Trophoblast cell (in vitro differentiated cells and primary cell): ENCODE measurements at regions not wholly inside any gene's neighbourhood (a gene's known extent, or its start where the extent isn't known, plus 50 kb on each side); places are given as distances from the start of the nearest gene placed in this dataset.

ENCODE experiments used
- DNase-seq, 2 donors: peaks; one replicate each; pipeline ENCODE4 v3.0.0-alpha.2; 2016
- H2AFZ ChIP-seq: 2 replicates; pipeline ENCODE4 v1.6.1; 2013; ENCODE audit warnings: low read length, moderate library complexity, mild to moderate bottlenecking; ENCODE audit not compliant: insufficient read depth, poor library complexity
- H2AK5ac ChIP-seq: 2 replicates; pipeline ENCODE4 v1.6.1; 2013; ENCODE audit warnings: mild to moderate bottlenecking, low read length
- H2BK120ac ChIP-seq: 2 replicates; pipeline ENCODE4 v1.6.1; 2013; ENCODE audit warnings: low read length, mild to moderate bottlenecking, moderate library complexity; ENCODE audit not compliant: insufficient read depth, poor library complexity
- H2BK12ac ChIP-seq: 2 replicates; pipeline ENCODE4 v1.6.1; 2013; ENCODE audit warnings: mild to moderate bottlenecking, low read length, moderate library complexity
- H2BK5ac ChIP-seq: 2 replicates; pipeline ENCODE4 v1.6.1; 2013; ENCODE audit warnings: low read length, low read depth, moderate library complexity, mild to moderate bottlenecking; ENCODE audit not compliant: poor library complexity
- H3K14ac ChIP-seq: 2 replicates; pipeline ENCODE4 v1.6.1; 2013; ENCODE audit warnings: mild to moderate bottlenecking, low read length
- H3K18ac ChIP-seq: 2 replicates; pipeline ENCODE4 v1.6.1; 2013; ENCODE audit warnings: mild to moderate bottlenecking, low read length
- H3K23ac ChIP-seq: 2 replicates; pipeline ENCODE4 v1.6.1; 2013; ENCODE audit warnings: low read length
- H3K27ac ChIP-seq: 2 replicates; pipeline ENCODE4 v1.5.1; 2013; ENCODE audit warnings: low read depth, mild to moderate bottlenecking, inconsistent platforms, low read length, moderate library complexity
- H3K27me3 ChIP-seq: 2 replicates; pipeline ENCODE4 v1.6.1; 2013; ENCODE audit warnings: inconsistent platforms, mild to moderate bottlenecking, low read length, moderate library complexity; ENCODE audit not compliant: insufficient read depth
- H3K36me3 ChIP-seq, 2 experiments: 1 replicate in 1 of 2; 2 replicates in 1 of 2; pipeline ENCODE4 v1.6.1; 2013; ENCODE audit warnings: low read length in 2 of 2, mild to moderate bottlenecking in 2 of 2, moderate library complexity in 1 of 2; ENCODE audit not compliant: insufficient read depth in 2 of 2, control insufficient read depth in 1 of 2
- H3K4ac ChIP-seq: 2 replicates; pipeline ENCODE4 v1.6.1; 2013; ENCODE audit warnings: low read depth, mild to moderate bottlenecking, low read length, moderate library complexity
- H3K4me1 ChIP-seq, 2 experiments: 1 replicate in 1 of 2; 2 replicates in 1 of 2; pipeline ENCODE4 v1.6.1; 2013; ENCODE audit warnings: low read length in 2 of 2, mild to moderate bottlenecking in 2 of 2, moderate library complexity in 1 of 2; ENCODE audit not compliant: insufficient read depth in 2 of 2, control insufficient read depth in 1 of 2
- H3K4me2 ChIP-seq: 2 replicates; pipeline ENCODE4 v1.6.1; 2013; ENCODE audit warnings: inconsistent platforms, mild to moderate bottlenecking, low read length, moderate library complexity
- H3K4me3 ChIP-seq: 2 replicates; pipeline ENCODE4 v1.5.1; 2013; ENCODE audit warnings: mild to moderate bottlenecking, low read depth, low read length, inconsistent platforms
- H3K79me1 ChIP-seq: one replicate; pipeline ENCODE4 v1.6.1; 2013; ENCODE audit warnings: low read length
- H3K79me2 ChIP-seq: 2 replicates; pipeline ENCODE4 v1.6.1; 2013; ENCODE audit warnings: low read length, mild to moderate bottlenecking; ENCODE audit not compliant: control insufficient read depth, insufficient read depth, poor library complexity
- H3K9ac ChIP-seq: 2 replicates; pipeline ENCODE4 v1.6.1; 2013; ENCODE audit warnings: mild to moderate bottlenecking, low read length
- H3K9me3 ChIP-seq: 2 replicates; pipeline ENCODE4 v1.6.1; 2013; ENCODE audit warnings: low read depth, mild to moderate bottlenecking, control low read depth, inconsistent platforms, low read length; ENCODE audit not compliant: insufficient read depth
- H4K12ac ChIP-seq: 2 replicates; pipeline ENCODE4 v1.6.1; 2013; ENCODE audit warnings: low read depth, mild to moderate bottlenecking, low read length, moderate library complexity
- H4K8ac ChIP-seq: 2 replicates; pipeline ENCODE4 v1.6.1; 2013; ENCODE audit warnings: low read depth, mild to moderate bottlenecking, low read length, moderate library complexity
- H4K91ac ChIP-seq: one replicate; pipeline ENCODE4 v1.6.1; 2013; ENCODE audit warnings: low read depth, mild to moderate bottlenecking, low read length, moderate library complexity
- WGBS: extraction: QIAGEN DNeasy Blood & Tissue Kit; methylation state at CpG from one replicate; pipeline ENCODE4 v1.1.7; 2013; ENCODE audit warnings: missing lambda C conversion rate; ENCODE audit not compliant: insufficient read length, insufficient coverage; ENCODE audit errors: extremely low coverage; 5-methylcytosine and 5-hydroxymethylcytosine counted together

DNA sequence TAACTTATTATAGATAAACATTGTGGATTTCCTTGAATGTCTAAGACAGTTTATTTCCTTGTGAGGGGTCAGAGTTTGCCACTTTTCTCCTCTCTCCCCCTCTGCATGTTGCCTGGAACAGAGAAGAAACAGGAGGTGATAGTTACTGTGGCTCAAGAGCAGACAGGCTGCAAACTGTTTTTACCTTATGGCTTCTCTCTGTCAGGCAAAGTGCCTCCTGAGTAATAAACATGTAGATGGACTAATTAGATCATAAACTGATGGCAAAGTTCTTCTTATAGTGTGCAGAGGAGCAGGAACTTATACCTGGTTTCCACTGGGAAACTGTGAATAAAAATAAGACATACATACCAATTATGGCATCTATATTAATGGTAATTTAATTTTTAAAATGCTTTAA is 133.1 kb upstream of the CDH12 start:
- Histone ChIP-seq H4K91ac (no peak overlapping the region), H3K23ac (no peak overlapping the region), H3K4ac (no peak overlapping the region), H4K8ac (no peak overlapping the region), H3K27me3 (no peaks in the 10 kb centered on the region), H2BK5ac (no peak overlapping the region), H2BK120ac (no peak overlapping the region), H3K4me2 (no peak overlapping the region), H2BK12ac (no peak overlapping the region), H4K12ac (no peak overlapping the region), H2AK5ac (no peak overlapping the region), H3K79me1 (no peaks in the 10 kb centered on the region), H3K4me1 (no peaks in the 10 kb centered on the region), H3K4me3 (no peak overlapping the region), H3K9ac (no peak overlapping the region), H3K14ac (no peak overlapping the region), H3K36me3 (no peaks in the 10 kb centered on the region), H3K18ac (no peak overlapping the region), H3K79me2 (no peaks in the 10 kb centered on the region), H2AFZ (no peak overlapping the region), H3K9me3 (no peaks in the 10 kb centered on the region), H3K27ac (no peak overlapping the region)
- DNase-seq, result no peak

- Histone ChIP-seq H2AFZ (no peak overlapping the region), H3K79me1 (no peaks in the 10 kb centered on the region), H3K4me1 (no peaks in the 10 kb centered on the region), H2BK5ac (no peak overlapping the region), H2BK120ac (no peak overlapping the region), H3K9ac (no peak overlapping the region), H3K23ac (no peak overlapping the region), H2BK12ac (no peak overlapping the region), H3K14ac (no peak overlapping the region), H3K27ac (no peak overlapping the region), H3K18ac (no peak overlapping the region), H3K4me2 (no peak overlapping the region), H4K12ac (no peak overlapping the region), H3K36me3 (no peaks in the 10 kb centered on the region), H3K9me3 (no peaks in the 10 kb centered on the region), H2AK5ac (no peak overlapping the region), H3K4ac (no peak overlapping the region), H4K91ac (no peak overlapping the region), H3K79me2 (no peaks in the 10 kb centered on the region), H3K27me3 (no peaks in the 10 kb centered on the region), H3K4me3 (no peak overlapping the region), H4K8ac (no peak overlapping the region)
- no peak for DNase-seq
- WGBS, result no CpG with 5 or more reads among the region's 1 CpG
These were observed 132.3 kb upstream of the CDH12 start for GRCh38 chr5:22985446-22985845.

DNA sequence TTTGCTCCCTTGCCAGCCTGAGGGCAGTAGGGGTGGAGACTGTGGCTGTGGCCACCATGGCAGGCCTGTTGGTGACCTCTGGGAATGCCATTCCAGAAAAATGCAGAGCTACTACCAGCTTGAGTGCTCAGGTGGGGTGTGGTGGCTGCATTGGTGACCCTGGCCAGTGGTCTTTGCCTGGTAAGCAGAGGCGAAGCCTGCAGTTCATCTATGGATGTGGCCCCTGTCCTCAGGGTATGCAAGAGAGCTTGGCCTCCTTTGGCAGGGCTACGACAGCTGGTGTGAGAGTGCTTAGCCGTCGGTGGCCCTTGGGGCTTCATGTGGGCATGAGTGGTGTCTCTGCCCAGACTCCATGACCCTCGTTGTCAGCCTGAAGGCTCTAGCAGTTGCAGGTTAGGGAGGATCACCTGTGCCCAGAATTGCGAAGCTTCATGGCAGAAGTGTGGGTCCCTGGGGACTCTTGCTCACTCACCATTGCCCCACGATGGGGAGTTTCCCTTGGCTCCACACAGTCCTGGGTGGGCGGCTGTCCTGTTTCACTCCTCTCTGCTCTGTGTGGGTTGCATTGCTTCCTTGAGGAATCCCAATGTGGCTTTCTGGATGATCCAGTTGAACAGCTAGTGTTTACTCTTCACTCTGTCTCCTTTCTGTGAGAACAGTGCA is 117.9 kb upstream of the CDH12 start:
- H3K79me2 ChIP-seq, result no peaks in the 10 kb centered on the region
- H4K91ac ChIP-seq, result no peak overlapping the region
- no peak overlapping the region for H3K14ac ChIP-seq
- no peak overlapping the region for H3K27ac ChIP-seq
- H4K12ac ChIP-seq, result no peak overlapping the region
- H3K79me1 ChIP-seq, result peaks cover 2% of the 10 kb centered on the region
- H3K4me3 ChIP-seq, result no peak overlapping the region
- H2BK5ac ChIP-seq, result no peak overlapping the region
- DNase-seq, result no peak
- H3K4me1 ChIP-seq, result peaks cover 12 to 15% of the 10 kb centered on the region in 2 experiments
- no peak overlapping the region for H2BK12ac ChIP-seq
- H2AFZ ChIP-seq, result no peak overlapping the region
- H3K4ac ChIP-seq, result no peak overlapping the region
- H2AK5ac ChIP-seq, result no peak overlapping the region
- H3K18ac ChIP-seq, result no peak overlapping the region
- H3K9ac ChIP-seq, result no peak overlapping the region
- no peak overlapping the region for H3K23ac ChIP-seq
- WGBS, result no CpG with 5 or more reads among the region's 8 CpGs
- H4K8ac ChIP-seq, result no peak overlapping the region
- H3K4me2 ChIP-seq, result no peak overlapping the region
- no peaks in the 10 kb centered on the region for H3K9me3 ChIP-seq
- no peaks in the 10 kb centered on the region for H3K36me3 ChIP-seq
- H2BK120ac ChIP-seq, result no peak overlapping the region
- H3K27me3 ChIP-seq, result no peaks in the 10 kb centered on the region

- no peaks in the 10 kb centered on the region for H3K36me3 ChIP-seq
- H3K18ac ChIP-seq, result no peak overlapping the region
- H2BK5ac ChIP-seq, result no peak overlapping the region
- no peak overlapping the region for H3K23ac ChIP-seq
- H3K27me3 ChIP-seq, result no peaks in the 10 kb centered on the region
- no peak overlapping the region for H3K4me3 ChIP-seq
- H4K8ac ChIP-seq, result no peak overlapping the region
- no CpG with 5 or more reads among the region's 5 CpGs for WGBS
- no peak overlapping the region for H3K9ac ChIP-seq
- H3K79me2 ChIP-seq, result no peaks in the 10 kb centered on the region
- H4K91ac ChIP-seq, result no peak overlapping the region
- H3K4me1 ChIP-seq, result peaks cover 12 to 15% of the 10 kb centered on the region in 2 experiments
- H3K9me3 ChIP-seq, result no peaks in the 10 kb centered on the region
- no peak overlapping the region for H2BK12ac ChIP-seq
- H3K14ac ChIP-seq, result no peak overlapping the region
- no peak overlapping the region for H3K4ac ChIP-seq
- H2AK5ac ChIP-seq, result no peak overlapping the region
- DNase-seq, result no peak
- peaks cover 2% of the 10 kb centered on the region for H3K79me1 ChIP-seq
- no peak overlapping the region for H2AFZ ChIP-seq
- no peak overlapping the region for H3K27ac ChIP-seq
- H3K4me2 ChIP-seq, result no peak overlapping the region
- H2BK120ac ChIP-seq, result no peak overlapping the region
- no peak overlapping the region for H4K12ac ChIP-seq
These were observed 117.3 kb upstream of the CDH12 start for GRCh38 chr5:22970491-22970890.
